ENCODE measurements at regions not wholly inside any gene's neighbourhood (a gene's known extent, or its start where the extent isn't known, plus 50 kb on each side); places are given as distances from the start of the nearest gene placed in this dataset.

GRCh38 chr16:26252598-26252997 lies 560.8 kb downstream of the HS3ST4 start:
- no peak overlapping the region for H3K4me3 ChIP-seq (ENCODE audit: low read depth, low read length)
- DNase-seq (ENCODE audit: extremely low spot score): no peak
- no peak overlapping the region for H3K27ac ChIP-seq (ENCODE audit: low read depth)
- WGBS: 88% methylated on average over 4 of the region's 4 CpGs
- H3K4me1 ChIP-seq (ENCODE audit: insufficient read depth): no peaks in the 10 kb centered on the region
- H3K36me3 ChIP-seq (ENCODE audit: insufficient read depth): no peaks in the 10 kb centered on the region

DNA sequence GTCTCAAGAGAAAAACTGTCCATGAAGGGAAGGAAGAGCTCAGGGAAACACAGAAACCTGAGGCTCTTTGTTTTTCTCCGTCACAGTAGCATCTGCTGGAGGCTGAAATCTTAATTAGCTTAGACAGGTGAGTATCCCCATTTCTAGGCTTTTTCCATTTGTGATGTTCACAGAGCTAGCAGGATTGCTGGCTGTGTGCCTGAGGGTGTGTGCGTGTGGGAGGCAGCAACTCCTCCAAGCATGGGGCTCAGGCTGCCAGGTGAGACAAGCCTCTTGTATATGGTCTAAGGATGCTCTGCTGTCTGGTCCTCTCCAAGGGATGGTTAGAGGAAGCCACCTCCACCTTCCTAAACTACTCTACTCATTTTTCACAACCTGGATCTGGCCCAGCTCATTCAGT lies 569.9 kb downstream of the HS3ST4 start:
- no peak for DNase-seq (ENCODE audit: extremely low spot score)
- Histone ChIP-seq H3K27ac (ENCODE audit: low read depth) (no peak overlapping the region), H3K36me3 (ENCODE audit: insufficient read depth) (no peaks in the 10 kb centered on the region), H3K4me3 (ENCODE audit: low read depth, low read length) (no peak overlapping the region), H3K4me1 (ENCODE audit: insufficient read depth) (no peaks in the 10 kb centered on the region)
- 89% methylated on average over 2 of the region's 2 CpGs for WGBS

DNA sequence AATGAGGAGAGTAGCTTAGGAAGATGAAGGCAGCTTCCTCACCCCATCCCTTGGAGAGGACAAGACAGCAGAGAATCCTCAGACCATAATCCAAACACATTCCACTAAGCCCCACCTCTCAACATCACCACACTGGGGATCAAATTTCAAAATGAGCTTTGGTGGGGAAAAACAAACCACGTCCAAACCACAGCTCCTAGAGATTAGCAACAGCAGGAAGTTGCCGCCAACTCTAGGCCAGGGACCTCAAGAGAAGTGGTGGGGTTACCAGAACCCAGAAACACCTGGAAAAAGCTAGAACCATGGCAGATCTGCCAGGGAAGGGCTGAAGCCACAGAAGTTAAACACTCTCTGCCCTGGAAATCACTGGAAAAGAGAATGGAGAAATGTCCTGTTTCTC lies 571.6 kb downstream of the HS3ST4 start:
- WGBS: 45% methylated on average over 2 of the region's 2 CpGs
- H3K4me1 ChIP-seq (ENCODE audit: insufficient read depth): no peaks in the 10 kb centered on the region
- DNase-seq (ENCODE audit: extremely low spot score): no peak
- no peak overlapping the region for H3K27ac ChIP-seq (ENCODE audit: low read depth)
- H3K4me3 ChIP-seq (ENCODE audit: low read depth, low read length): no peak overlapping the region
- H3K36me3 ChIP-seq (ENCODE audit: insufficient read depth): no peaks in the 10 kb centered on the region

GRCh38 chr16:26267641-26268040 lies 575.9 kb downstream of the HS3ST4 start:
- 56% methylated on average over 3 of the region's 3 CpGs for WGBS
- Histone ChIP-seq H3K4me3 (ENCODE audit: low read depth, low read length) (no peak overlapping the region), H3K36me3 (ENCODE audit: insufficient read depth) (no peaks in the 10 kb centered on the region), H3K4me1 (ENCODE audit: insufficient read depth) (no peaks in the 10 kb centered on the region), H3K27ac (ENCODE audit: low read depth) (no peak overlapping the region)
- DNase-seq (ENCODE audit: extremely low spot score): no peak

- H3K4me3 ChIP-seq (ENCODE audit: low read depth, low read length): no peak overlapping the region
- DNase-seq (ENCODE audit: extremely low spot score): no peak
- H3K4me1 ChIP-seq (ENCODE audit: insufficient read depth): no peaks in the 10 kb centered on the region
- H3K27ac ChIP-seq (ENCODE audit: low read depth): no peak overlapping the region
- no peaks in the 10 kb centered on the region for H3K36me3 ChIP-seq (ENCODE audit: insufficient read depth)
Observed at GRCh38 chr16:26269673-26270072, 577.9 kb downstream of the HS3ST4 start.

DNA sequence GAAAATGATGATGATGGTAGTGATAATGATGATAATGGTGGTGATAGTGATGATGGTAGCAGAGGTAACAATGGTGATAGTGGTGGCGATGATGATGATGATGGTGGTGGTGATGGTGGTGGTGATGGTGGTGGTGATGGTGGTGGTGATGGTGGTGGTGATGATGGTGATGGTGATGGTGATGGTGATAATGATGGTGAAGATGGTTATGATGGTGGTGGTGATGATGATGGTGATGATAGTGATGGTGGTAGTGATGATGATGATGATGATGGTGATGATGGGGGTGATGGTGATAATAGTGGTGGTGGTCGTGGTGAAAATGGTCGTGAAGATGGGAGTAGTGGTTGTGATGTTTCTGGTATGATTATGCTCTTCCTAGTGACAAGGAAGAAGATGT lies 581.8 kb downstream of the HS3ST4 start:
- WGBS: 71% methylated on average over 3 of the region's 3 CpGs

DNA sequence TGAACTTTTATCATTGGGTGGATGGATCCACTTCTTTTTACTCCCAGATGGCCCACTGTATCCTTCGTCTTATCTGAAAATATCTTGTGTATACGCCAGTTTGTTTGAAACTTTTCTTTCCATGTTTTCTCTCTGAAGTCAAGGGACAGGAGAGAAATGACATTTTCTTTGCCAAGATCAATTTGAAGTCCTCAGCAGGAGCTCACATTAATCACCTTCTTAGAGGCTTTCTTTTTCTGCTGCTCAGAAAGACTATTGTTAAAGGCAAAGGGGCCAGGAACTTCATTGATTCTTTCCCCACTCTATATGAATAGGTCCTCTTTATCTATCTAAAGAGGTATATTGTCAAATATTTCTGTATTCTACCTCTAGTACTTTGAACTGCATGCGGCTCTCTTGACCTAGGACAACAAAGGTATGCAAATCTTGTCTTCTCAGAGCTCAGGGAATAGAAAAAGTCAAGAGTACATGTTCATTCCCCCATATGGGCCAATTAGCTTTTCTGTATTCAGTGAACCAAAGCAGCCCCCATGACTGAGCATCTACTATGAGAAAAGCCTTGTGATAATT lies 583.3 kb downstream of the HS3ST4 start:
- WGBS: 77% methylated on average over 3 of the region's 3 CpGs
- Histone ChIP-seq H3K36me3 (ENCODE audit: insufficient read depth) (no peaks in the 10 kb centered on the region), H3K4me3 (ENCODE audit: low read depth, low read length) (no peak overlapping the region), H3K27ac (ENCODE audit: low read depth) (no peak overlapping the region), H3K4me1 (ENCODE audit: insufficient read depth) (no peaks in the 10 kb centered on the region)
- DNase-seq (ENCODE audit: extremely low spot score): no peak

More for the DNA sequence above, 581.8 kb downstream of the HS3ST4 start:
- no peak overlapping the region for H3K27ac ChIP-seq (ENCODE audit: low read depth)
- H3K4me1 ChIP-seq (ENCODE audit: insufficient read depth): no peaks in the 10 kb centered on the region
- no peak for DNase-seq (ENCODE audit: extremely low spot score)
- H3K36me3 ChIP-seq (ENCODE audit: insufficient read depth): no peaks in the 10 kb centered on the region
- H3K4me3 ChIP-seq (ENCODE audit: low read depth, low read length): no peak overlapping the region

DNA sequence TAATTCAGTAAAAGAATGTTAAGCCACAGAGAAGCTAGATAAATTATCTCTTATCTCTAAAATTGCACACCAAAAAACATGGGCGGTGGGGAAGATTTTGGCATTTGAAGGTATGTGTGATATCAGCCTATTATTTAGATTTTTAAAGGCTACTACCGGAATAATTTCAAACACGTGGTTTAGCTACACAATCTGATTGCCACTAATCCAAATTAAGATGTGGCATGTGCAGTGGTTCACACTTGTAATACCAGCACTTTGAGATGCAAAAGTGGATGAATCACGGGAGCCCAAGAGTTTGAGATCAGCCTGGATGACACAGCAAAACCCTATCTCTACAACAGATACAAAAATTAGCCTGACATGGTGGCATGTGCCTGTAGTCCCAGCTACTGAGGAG lies 584.5 kb downstream of the HS3ST4 start:
- no peak for DNase-seq (ENCODE audit: extremely low spot score)
- Histone ChIP-seq H3K27ac (ENCODE audit: low read depth) (no peak overlapping the region), H3K36me3 (ENCODE audit: insufficient read depth) (no peaks in the 10 kb centered on the region), H3K4me3 (ENCODE audit: low read depth, low read length) (no peak overlapping the region), H3K4me1 (ENCODE audit: insufficient read depth) (no peaks in the 10 kb centered on the region)
- WGBS: 85% methylated on average over 4 of the region's 4 CpGs

DNA sequence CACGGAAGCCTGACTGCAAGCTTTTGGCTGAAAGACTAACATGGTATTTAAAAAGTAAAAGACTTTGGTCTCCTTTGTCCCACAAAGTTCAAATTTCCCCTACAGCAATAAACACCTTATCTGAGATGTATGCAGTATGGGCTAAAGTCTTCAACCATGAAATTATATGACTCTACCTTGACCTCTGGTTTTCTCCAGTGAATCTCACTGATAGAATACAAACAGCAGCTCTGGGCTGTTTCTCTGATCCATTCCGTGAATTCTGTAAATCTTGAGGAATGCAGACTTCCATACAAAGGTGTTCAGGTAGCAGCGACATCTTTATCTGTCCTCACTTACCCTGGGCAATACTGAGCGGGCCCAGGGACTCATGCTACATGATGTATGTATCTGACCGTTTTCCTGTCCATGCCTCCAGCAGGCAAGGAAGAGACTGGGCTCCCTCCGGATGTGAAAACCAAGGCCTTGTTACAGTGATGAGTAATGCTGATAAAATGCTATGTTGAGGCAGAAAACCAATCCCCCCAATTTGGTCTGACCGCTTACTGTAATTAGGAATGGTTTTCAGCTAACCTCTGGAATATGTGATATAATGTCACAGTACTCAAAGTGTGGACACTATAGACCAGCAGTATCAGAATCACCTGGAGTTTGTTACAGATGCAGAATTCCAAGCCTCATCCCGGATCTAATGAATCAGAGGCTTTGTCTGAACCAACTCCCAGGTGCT lies 589.8 kb downstream of the HS3ST4 start:
- Histone ChIP-seq H3K36me3 (ENCODE audit: insufficient read depth) (no peaks in the 10 kb centered on the region), H3K4me1 (ENCODE audit: insufficient read depth) (no peaks in the 10 kb centered on the region), H3K4me3 (ENCODE audit: low read depth, low read length) (no peak overlapping the region), H3K27ac (ENCODE audit: low read depth) (no peak overlapping the region)
- no peak for DNase-seq (ENCODE audit: extremely low spot score)
- 70% methylated on average over 8 of the region's 8 CpGs for WGBS

DNA sequence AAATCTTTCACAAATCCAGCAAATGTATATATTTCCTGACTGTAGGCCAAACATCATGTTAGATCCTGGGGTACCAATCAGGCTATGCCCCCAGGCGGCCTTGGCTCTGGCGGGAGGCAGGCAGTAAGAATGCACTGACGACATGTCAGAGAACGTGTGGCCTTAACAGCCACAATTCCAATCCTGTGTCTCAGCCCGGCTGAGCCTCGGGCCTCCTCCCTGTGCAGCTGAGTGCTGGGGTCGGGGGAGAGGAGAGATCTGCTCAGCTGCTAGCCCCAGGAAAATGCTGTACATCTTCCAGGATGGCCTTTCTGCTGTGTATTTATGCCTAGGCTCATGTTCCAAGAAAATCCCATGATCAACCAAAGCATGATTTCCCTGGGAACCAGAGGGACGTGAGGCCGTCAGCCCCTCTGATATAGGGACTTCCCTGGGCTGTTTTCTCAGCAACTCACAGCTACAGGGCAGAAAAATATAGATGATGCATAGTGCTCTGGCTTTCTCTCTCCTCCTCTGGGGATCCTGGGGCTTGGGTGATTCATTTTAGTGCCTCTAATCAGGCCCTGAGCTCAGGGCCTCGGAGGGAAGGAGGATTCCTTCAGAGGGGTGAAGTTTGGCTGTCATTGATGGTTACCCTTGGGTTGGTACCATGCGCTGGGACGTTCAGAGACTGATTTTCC lies 604.0 kb downstream of the HS3ST4 start:
- no peak overlapping the region for H3K27ac ChIP-seq (ENCODE audit: low read depth)
- H3K36me3 ChIP-seq (ENCODE audit: insufficient read depth): no peaks in the 10 kb centered on the region
- 62% methylated on average over 12 of the region's 12 CpGs for WGBS
- no peak overlapping the region for H3K4me3 ChIP-seq (ENCODE audit: low read depth, low read length)
- no peaks in the 10 kb centered on the region for H3K4me1 ChIP-seq (ENCODE audit: insufficient read depth)
- DNase-seq (ENCODE audit: extremely low spot score): no peak

DNA sequence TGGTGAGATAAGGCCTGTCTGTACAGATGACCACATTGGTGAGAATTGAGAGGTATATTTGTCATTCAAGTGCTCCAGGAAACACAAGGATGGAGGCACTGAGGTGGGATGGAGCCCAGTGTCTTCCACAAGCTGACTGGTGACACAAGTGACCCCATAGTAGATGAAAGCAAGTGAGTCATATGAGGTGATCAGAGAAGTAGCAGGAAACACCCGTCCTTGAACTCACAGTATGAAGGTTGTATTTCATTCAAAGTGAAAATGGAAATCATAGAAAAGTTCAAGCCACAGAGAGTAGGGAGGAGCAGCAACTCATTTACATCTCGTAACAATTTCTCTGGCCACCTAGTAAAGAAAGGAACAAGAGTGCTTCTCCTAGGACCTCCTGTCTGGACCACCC lies 609.8 kb downstream of the HS3ST4 start:
- no peaks in the 10 kb centered on the region for H3K36me3 ChIP-seq (ENCODE audit: insufficient read depth)
- WGBS: 70% methylated on average over 2 of the region's 2 CpGs
- no peaks in the 10 kb centered on the region for H3K4me1 ChIP-seq (ENCODE audit: insufficient read depth)
- no peak for DNase-seq (ENCODE audit: extremely low spot score)
- no peak overlapping the region for H3K27ac ChIP-seq (ENCODE audit: low read depth)
- H3K4me3 ChIP-seq (ENCODE audit: low read depth, low read length): no peak overlapping the region

DNA sequence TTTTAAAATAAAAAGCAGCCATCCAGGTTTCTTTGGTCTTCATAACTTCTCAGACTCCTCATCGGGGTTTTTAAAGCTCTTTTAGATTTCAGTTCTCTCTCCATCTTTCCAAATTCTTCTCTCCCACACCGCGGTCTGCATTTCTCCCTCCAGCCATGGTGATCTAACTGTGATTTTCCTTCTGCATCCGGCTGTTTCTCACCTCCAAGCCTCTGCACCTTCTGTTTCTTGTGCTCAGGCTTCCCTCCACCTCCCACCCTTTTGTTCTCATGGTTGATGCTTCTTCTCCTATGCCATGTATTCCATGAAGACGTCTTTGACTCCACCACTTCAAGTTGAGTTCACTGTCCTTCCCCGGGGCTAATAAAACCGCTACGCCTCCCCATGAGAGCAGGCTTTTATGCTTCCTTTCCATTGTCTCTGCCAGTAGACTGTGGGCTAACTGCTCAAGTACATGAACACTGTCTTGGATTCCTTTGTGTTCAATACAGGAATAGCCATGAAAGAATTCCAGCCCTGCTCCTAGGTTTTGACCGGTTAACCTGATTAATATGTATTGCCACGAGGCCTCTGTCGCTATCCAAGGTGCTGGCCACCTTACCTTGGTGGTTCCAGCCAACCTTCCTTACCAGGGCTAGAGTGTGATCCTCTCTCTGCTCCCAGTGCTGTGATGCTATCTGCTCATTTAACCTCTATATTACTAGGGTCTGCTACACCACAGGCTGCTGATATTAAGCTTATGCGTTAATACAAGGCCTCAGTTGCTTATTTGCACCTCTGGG lies 625.1 kb downstream of the HS3ST4 start:
- Histone ChIP-seq H3K4me3 (ENCODE audit: low read depth, low read length) (no peak overlapping the region), H3K4me1 (ENCODE audit: insufficient read depth) (no peaks in the 10 kb centered on the region)
- WGBS: 68% methylated on average over 12 of the region's 12 CpGs

GRCh38 chr16:26317885-26318284 lies 626.1 kb downstream of the HS3ST4 start:
- Histone ChIP-seq H3K4me3 (ENCODE audit: low read depth, low read length) (no peak overlapping the region), H3K36me3 (ENCODE audit: insufficient read depth) (no peaks in the 10 kb centered on the region), H3K4me1 (ENCODE audit: insufficient read depth) (no peaks in the 10 kb centered on the region), H3K27ac (ENCODE audit: low read depth) (no peak overlapping the region)
- no peak for DNase-seq (ENCODE audit: extremely low spot score)

More for the DNA sequence above, 625.1 kb downstream of the HS3ST4 start:
- no peak overlapping the region for H3K27ac ChIP-seq (ENCODE audit: low read depth)
- DNase-seq (ENCODE audit: extremely low spot score): no peak
- no peaks in the 10 kb centered on the region for H3K36me3 ChIP-seq (ENCODE audit: insufficient read depth)

GRCh38 chr16:26330654-26331053 lies 638.9 kb downstream of the HS3ST4 start:
- H3K4me3 ChIP-seq (ENCODE audit: low read depth, low read length): no peak overlapping the region
- no peaks in the 10 kb centered on the region for H3K36me3 ChIP-seq (ENCODE audit: insufficient read depth)
- H3K27ac ChIP-seq (ENCODE audit: low read depth): no peak overlapping the region
- no peaks in the 10 kb centered on the region for H3K4me1 ChIP-seq (ENCODE audit: insufficient read depth)
- WGBS: 86% methylated on average over 1 of the region's 1 CpG
- no peak for DNase-seq (ENCODE audit: extremely low spot score)
